ENCODE measurements at regions not wholly inside any gene's neighbourhood (a gene's known extent, or its start where the extent isn't known, plus 50 kb on each side); places are given as distances from the start of the nearest gene placed in this dataset.
A peak's percentile ranks its signal among the peaks of the same experiment; 100 is the strongest.

- DNase-seq: no peak
Observed at GRCh38 chr6:74145931-74146330, 449.9 kb downstream of the CD109 start.

DNA sequence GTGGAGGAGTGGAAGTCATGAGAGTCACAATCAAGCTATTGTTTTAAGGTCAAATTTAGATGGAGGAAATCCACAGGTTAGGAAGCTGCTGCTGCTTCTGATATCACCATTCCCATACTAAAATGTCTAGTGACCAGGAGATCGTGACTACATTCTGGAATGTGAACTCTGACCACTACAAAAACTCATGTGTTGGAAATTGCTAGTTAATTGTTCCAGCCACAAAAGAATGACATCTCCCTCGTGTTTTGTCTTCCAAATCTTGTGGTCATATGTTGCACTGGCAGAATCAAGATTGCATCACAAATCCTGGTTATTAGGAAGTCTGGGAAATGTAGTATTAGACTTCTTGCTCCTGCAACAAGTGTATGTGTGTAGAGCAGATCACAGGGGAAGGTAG lies 441.9 kb downstream of the CD109 start:
- DNase-seq: no peak

- DNase-seq: no peak
Observed at GRCh38 chr6:74134327-74134726, 438.3 kb downstream of the CD109 start.

DNA sequence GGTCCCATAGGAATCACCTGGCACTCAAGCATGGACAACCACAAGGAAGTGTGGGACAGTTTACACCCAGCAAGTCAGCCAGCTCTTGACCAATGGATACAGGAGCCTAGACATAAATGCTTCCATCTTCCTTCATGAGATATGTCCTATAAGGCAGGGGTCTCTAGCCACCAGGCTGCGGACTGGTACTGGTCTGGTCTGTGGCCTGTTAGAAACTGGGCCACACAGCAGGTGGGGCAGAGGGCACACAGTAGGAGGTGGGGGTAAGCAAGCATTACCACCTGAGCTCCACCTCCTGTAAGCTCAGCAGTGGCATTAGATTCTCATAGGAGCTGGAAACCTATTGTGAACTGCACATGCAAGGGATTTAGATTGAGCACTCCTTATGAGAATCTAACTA lies 437.1 kb downstream of the CD109 start:
- DNase-seq: no peak

DNA sequence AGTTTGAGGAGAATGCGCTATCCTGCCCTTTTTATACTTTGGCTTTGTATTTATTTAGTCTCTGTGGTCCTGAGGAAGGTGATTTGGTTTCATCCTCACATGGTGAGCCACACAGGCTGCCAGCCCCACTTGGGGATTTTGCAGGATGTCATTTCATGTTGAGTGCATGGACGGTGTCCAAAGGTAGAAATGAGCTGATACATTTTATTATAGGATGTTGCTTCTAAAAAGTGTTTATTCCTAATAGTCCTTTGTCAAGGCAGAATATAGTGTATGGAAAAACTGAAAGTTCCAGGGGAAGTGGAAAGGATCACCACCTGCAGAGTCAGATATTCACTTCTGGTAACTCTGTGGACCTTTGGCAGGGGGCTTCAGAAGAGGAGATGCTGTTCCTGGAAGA lies 434.6 kb downstream of the CD109 start:
- DNase-seq: no peak

- DNase-seq: no peak
Observed at GRCh38 chr6:74128536-74128935, 432.5 kb downstream of the CD109 start.

GRCh38 chr6:74117113-74117512 lies 421.1 kb downstream of the CD109 start:
- no peak for DNase-seq

DNA sequence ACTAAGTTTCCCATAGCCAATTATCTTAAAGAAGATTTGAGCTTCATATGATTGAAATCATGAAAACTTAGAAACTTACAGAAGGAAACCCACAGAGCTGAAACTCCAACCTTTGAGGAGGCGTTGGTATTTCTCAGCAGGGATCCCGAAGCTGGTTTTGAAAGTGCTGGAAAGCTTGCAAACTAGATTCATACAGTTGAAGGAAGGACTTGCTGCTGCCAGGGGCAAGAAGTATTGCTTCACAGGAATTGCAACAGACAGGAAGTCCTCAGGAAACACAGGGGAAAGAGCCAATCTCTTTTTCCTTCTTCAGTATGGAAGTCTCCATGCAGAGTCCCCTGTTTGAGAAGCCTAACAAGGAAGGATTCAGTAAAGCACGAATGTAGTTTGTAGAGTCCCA lies 419.7 kb downstream of the CD109 start:
- no peak for DNase-seq

GRCh38 chr6:74114428-74114827 lies 418.4 kb downstream of the CD109 start:
- no peak for DNase-seq

DNA sequence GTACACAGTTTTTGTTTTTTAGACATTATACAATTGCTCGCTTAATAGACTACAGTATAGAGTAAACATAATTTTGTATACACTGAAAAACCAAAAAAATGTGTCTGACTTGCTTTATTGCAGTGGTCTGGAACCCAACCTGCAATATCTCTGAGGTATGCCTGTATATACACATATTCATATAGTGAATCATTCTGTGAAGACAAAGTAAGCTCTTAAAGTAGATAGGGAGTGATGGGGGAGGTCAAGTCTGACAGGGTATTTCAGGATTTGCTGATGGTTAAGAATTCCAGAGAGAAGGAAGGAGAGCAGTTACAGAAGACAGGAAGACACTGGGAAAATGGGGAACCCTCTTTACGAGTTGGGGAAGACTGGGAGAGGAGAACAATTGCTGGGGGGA lies 417.9 kb downstream of the CD109 start:
- no peak for DNase-seq

- no peak for DNase-seq
Observed at GRCh38 chr6:74103417-74103816, 407.4 kb downstream of the CD109 start.

GRCh38 chr6:74100719-74101287 lies 404.8 kb downstream of the CD109 start:
- DNase-seq: no peak

- no peak for DNase-seq
Observed at GRCh38 chr6:74096329-74096728, 400.3 kb downstream of the CD109 start.

DNA sequence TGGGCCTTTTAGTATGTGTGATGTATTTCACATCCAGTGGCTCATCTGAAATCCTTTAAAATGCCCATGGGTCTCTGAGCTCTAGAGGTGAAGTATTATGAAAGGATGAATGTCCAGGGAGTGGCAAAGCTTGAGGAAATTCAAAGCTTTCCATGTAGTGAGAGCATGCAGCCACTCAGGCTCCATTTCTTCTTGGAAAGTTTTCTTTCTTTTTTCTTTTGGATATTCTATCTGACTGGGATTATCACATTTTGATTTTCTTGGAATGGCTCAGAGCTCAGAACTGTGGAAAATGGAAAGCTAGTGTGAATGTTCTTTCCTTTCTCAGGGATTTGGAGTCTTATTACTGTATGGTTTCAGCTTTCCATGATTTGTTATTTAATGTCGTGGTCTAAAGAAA lies 397.4 kb downstream of the CD109 start:
- DNase-seq: no peak

GRCh38 chr6:74091794-74092157 lies 395.8 kb downstream of the CD109 start:
- no peak for DNase-seq

DNA sequence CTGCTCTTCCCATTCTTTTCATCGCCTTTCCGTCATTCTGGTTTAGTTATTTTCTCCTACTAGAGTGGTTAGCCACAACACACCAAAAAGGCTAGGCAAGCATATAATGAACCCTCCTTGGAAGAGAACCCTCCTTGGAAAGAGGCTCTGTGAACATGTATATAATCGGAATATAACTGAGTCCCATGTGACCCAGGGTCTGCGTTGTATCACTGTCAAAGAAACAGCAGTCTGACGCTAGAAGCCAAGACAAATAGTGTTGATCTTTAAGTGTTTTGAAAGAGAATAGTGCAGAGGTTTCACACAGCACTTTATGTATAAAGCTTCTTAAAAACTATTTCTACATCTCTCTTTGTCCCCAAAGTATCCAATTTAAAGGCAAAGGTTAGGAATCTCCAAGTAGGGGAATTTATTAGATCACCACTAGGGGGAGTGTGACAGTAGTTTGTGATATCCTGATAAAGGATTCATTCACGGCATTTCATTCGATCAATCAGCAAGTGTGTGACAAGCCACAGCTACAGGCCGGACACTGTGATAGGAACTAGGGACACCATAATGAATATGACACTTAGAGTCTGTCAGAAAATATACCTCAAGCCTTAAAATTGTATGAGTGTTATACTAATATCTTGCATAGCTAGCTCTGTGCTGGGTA lies 395.3 kb downstream of the CD109 start:
- peak; percentile 20 for DNase-seq

- no peak for DNase-seq
Observed at GRCh38 chr6:74087899-74088298, 391.9 kb downstream of the CD109 start.

- no peak for DNase-seq
Observed at GRCh38 chr6:74075896-74076295, 379.9 kb downstream of the CD109 start.

GRCh38 chr6:74075323-74075722 lies 379.3 kb downstream of the CD109 start:
- DNase-seq: no peak

DNA sequence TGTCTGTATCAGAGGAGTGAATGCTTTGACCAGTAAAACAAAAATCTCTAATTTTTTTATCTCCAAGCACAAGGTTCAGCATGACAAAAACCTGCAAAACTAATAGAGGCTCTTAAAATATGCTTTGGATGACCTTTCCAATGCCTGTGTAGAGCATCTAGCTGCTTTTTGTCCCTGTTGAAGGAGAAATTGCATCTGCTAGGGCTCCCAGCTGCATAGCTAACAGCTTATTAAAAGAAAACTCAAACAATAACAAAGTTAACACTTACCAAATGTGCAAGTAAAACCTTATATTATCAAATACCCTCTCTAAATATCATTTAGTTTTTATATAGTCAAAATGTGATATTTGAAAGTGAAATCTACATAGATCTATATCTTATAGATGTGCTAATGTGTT lies 378.6 kb downstream of the CD109 start:
- no peak for DNase-seq

DNA sequence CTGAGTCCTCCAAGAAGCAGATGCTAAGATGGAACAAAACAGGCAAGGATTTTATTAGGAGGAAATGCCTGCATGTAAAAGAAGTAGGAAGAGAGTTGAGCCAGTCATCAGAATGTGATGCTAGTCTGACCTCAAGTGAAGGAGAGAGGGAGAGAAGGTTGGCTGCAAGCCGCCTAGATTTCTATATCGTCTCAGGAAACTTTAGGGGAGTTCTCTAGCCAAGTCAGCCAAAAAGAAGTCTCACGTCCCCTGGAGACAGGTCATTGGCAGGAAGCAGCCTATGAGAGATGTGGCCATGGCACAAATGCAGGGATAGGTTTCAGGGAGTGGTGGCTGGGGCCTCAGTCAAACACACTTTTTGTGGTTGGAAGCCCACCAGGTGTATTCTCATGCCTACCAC lies 378.0 kb downstream of the CD109 start:
- no peak for DNase-seq

GRCh38 chr6:74073429-74073828 lies 377.4 kb downstream of the CD109 start:
- DNase-seq: no peak

GRCh38 chr6:74071214-74071613 lies 375.2 kb downstream of the CD109 start:
- no peak for DNase-seq

DNA sequence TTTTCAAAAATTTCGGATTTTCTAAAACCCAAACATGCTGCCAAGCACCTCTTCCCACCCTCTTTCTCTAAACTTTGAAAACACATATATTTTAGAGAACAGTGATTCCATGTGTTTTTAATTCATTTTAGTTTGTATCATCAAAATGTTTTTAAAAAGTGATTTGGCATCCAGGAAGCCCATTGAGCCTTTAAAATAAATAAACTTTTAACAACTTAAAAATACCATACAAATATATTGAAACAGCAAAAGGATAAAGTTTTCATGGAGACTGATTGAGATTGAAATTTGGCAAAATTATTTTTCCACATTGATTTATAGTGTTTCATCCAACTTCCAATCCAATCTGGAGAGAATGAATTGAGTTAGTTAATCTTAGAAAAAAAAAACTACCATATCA lies 374.7 kb downstream of the CD109 start:
- DNase-seq: no peak

DNA sequence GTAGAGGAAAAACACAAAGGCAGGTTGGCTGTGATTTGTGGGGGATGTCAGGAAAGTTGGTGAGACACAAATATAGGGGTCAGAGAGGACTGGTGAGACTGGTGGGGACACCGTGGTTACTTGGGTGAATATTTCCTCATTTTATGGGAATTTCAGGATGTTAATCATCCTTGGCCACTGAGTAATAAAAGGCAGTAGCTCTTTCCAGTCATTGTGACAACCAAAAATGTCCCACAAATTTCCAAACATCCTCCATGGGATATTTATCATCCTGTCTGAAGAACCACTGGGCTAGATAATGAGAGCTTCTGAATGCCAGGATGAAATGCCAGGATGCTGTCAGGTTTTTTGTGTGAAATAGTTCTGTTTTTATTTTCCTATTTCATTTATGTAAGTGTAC lies 374.1 kb downstream of the CD109 start:
- DNase-seq: no peak

Data from NCI-H774 (cell line).